ENCODE measurements at regions not wholly inside any gene's neighbourhood (a gene's known extent, or its start where the extent isn't known, plus 50 kb on each side); places are given as distances from the start of the nearest gene placed in this dataset.
"Not testable (repeated sequence)": the region's sequence is repeated elsewhere in the genome, so short reads cannot be mapped to it uniquely, and the experiment has no call there.

- Histone ChIP-seq H3K27ac (replicated peaks; ENCODE audit: low read length) (no peak overlapping the region), H3K18ac (ENCODE audit: low read length) (peak overlapping the region; percentile 95), H3K36me3 (replicated peaks in 1 of 2; ENCODE audit: control insufficient read depth in 2 of 2, insufficient read depth in 2 of 2, low read length in 2 of 2) (no peaks in the 10 kb centered on the region), H2AFZ (ENCODE audit: low read length) (peak overlapping the region; percentile 56), H3K27me3 (ENCODE audit: control insufficient read depth in 3 of 3, insufficient read depth in 3 of 3, low read depth in 1 of 3, low read length in 3 of 3) (no peaks in the 10 kb centered on the region), H3K23ac (ENCODE audit: low read depth, low read length, poor library complexity) (no peak overlapping the region), H3K14ac (ENCODE audit: low read length) (no peak overlapping the region), H3K4me3 (ENCODE audit: low read length in 2 of 2) (peak overlapping the region in 1 of 2 donors; percentile 81), H4K8ac (ENCODE audit: low read depth, low read length) (no peak overlapping the region), H2BK12ac (ENCODE audit: low read length) (no peak overlapping the region), H4K91ac (ENCODE audit: low read depth, low read length, poor library complexity) (no peak overlapping the region), H2BK15ac (ENCODE audit: low read length) (no peak overlapping the region), H3K4me2 (ENCODE audit: insufficient read depth, low read length, poor library complexity, severe bottlenecking) (peak overlapping the region; percentile 53), H3K4me1 (ENCODE audit: control insufficient read depth in 2 of 2, insufficient read depth in 1 of 2, low read depth in 1 of 2, low read length in 2 of 2) (no peaks in the 10 kb centered on the region), H2BK5ac (ENCODE audit: low read length) (no peak overlapping the region), H3K79me1 (ENCODE audit: low read depth, low read length) (no peaks in the 10 kb centered on the region), H3K4ac (ENCODE audit: low read length) (no peak overlapping the region), H3K9ac (ENCODE audit: low read depth, low read length, poor library complexity) (peak overlapping the region; percentile 89), H2BK120ac (ENCODE audit: low read depth, low read length) (no peak overlapping the region), H3K9me3 (replicated peaks in 1 of 2; ENCODE audit: control insufficient read depth in 2 of 2, insufficient read depth in 1 of 2, low read depth in 1 of 2, low read length in 2 of 2) (no peaks in the 10 kb centered on the region), H2AK5ac (ENCODE audit: low read depth, low read length) (no peak overlapping the region)
- no CpG with 5 or more reads among the region's 31 CpGs for WGBS, 2 donors (ENCODE audit: extremely low coverage in 2 of 2, insufficient read length in 2 of 2, insufficient replicate concordance in 1 of 2)
- DNase-seq (ENCODE audit: low spot score), result peak; percentile 23
Observed at GRCh38 chr14:70254476-70254961, 65.8 kb upstream of the SLC8A3 start.

- not testable (repeated sequence) for H2BK15ac ChIP-seq (ENCODE audit: low read length); H3K23ac ChIP-seq (ENCODE audit: low read depth, low read length, poor library complexity); H3K18ac ChIP-seq (ENCODE audit: low read length); H3K27me3 ChIP-seq (ENCODE audit: control insufficient read depth in 3 of 3, insufficient read depth in 3 of 3, low read depth in 1 of 3, low read length in 3 of 3); H3K4me2 ChIP-seq (ENCODE audit: insufficient read depth, low read length, poor library complexity, severe bottlenecking); H2BK5ac ChIP-seq (ENCODE audit: low read length); H4K91ac ChIP-seq (ENCODE audit: low read depth, low read length, poor library complexity); H3K9ac ChIP-seq (ENCODE audit: low read depth, low read length, poor library complexity); H3K14ac ChIP-seq (ENCODE audit: low read length); H3K4me3 ChIP-seq (ENCODE audit: low read length in 2 of 2); H3K27ac ChIP-seq (replicated peaks; ENCODE audit: low read length); H3K9me3 ChIP-seq (replicated peaks in 1 of 2; ENCODE audit: control insufficient read depth in 2 of 2, insufficient read depth in 1 of 2, low read depth in 1 of 2, low read length in 2 of 2); H2AK5ac ChIP-seq (ENCODE audit: low read depth, low read length); H3K36me3 ChIP-seq (replicated peaks in 1 of 2; ENCODE audit: control insufficient read depth in 2 of 2, insufficient read depth in 2 of 2, low read length in 2 of 2); H3K79me1 ChIP-seq (ENCODE audit: low read depth, low read length); H4K8ac ChIP-seq (ENCODE audit: low read depth, low read length); DNase-seq (ENCODE audit: low spot score); H2BK12ac ChIP-seq (ENCODE audit: low read length); H3K4ac ChIP-seq (ENCODE audit: low read length); H2BK120ac ChIP-seq (ENCODE audit: low read depth, low read length); H3K4me1 ChIP-seq (ENCODE audit: control insufficient read depth in 2 of 2, insufficient read depth in 1 of 2, low read depth in 1 of 2, low read length in 2 of 2); H2AFZ ChIP-seq (ENCODE audit: low read length)
- no CpG with 5 or more reads among the region's 4 CpGs for WGBS, 2 donors (ENCODE audit: extremely low coverage in 2 of 2, insufficient read length in 2 of 2, insufficient replicate concordance in 1 of 2)
Observed at GRCh38 chr14:70253547-70253946, 64.8 kb upstream of the SLC8A3 start.

- no peak overlapping the region for H3K4me3 ChIP-seq (ENCODE audit: low read length in 2 of 2)
- H4K8ac ChIP-seq (ENCODE audit: low read depth, low read length), result no peak overlapping the region
- no peak overlapping the region for H3K27ac ChIP-seq (replicated peaks; ENCODE audit: low read length)
- H3K23ac ChIP-seq (ENCODE audit: low read depth, low read length, poor library complexity), result no peak overlapping the region
- H3K9me3 ChIP-seq (replicated peaks in 1 of 2; ENCODE audit: control insufficient read depth in 2 of 2, insufficient read depth in 1 of 2, low read depth in 1 of 2, low read length in 2 of 2), result no peaks in the 10 kb centered on the region
- H2AK5ac ChIP-seq (ENCODE audit: low read depth, low read length), result no peak overlapping the region
- H2BK15ac ChIP-seq (ENCODE audit: low read length), result no peak overlapping the region
- no peak overlapping the region for H3K18ac ChIP-seq (ENCODE audit: low read length)
- H4K91ac ChIP-seq (ENCODE audit: low read depth, low read length, poor library complexity), result no peak overlapping the region
- no peaks in the 10 kb centered on the region for H3K27me3 ChIP-seq (ENCODE audit: control insufficient read depth in 3 of 3, insufficient read depth in 3 of 3, low read depth in 1 of 3, low read length in 3 of 3)
- no peak overlapping the region for H2BK120ac ChIP-seq (ENCODE audit: low read depth, low read length)
- H2AFZ ChIP-seq (ENCODE audit: low read length), result no peak overlapping the region
- no peak overlapping the region for H3K14ac ChIP-seq (ENCODE audit: low read length)
- H3K9ac ChIP-seq (ENCODE audit: low read depth, low read length, poor library complexity), result no peak overlapping the region
- no peak overlapping the region for H2BK5ac ChIP-seq (ENCODE audit: low read length)
- H3K36me3 ChIP-seq (replicated peaks in 1 of 2; ENCODE audit: control insufficient read depth in 2 of 2, insufficient read depth in 2 of 2, low read length in 2 of 2), result no peaks in the 10 kb centered on the region
- H3K4ac ChIP-seq (ENCODE audit: low read length), result no peak overlapping the region
- no peak overlapping the region for H2BK12ac ChIP-seq (ENCODE audit: low read length)
- H3K4me1 ChIP-seq (ENCODE audit: control insufficient read depth in 2 of 2, insufficient read depth in 1 of 2, low read depth in 1 of 2, low read length in 2 of 2), result no peaks in the 10 kb centered on the region
- no peak overlapping the region for H3K4me2 ChIP-seq (ENCODE audit: insufficient read depth, low read length, poor library complexity, severe bottlenecking)
- WGBS, 2 donors (ENCODE audit: extremely low coverage in 2 of 2, insufficient read length in 2 of 2, insufficient replicate concordance in 1 of 2), result no CpG with 5 or more reads among the region's 2 CpGs
- H3K79me1 ChIP-seq (ENCODE audit: low read depth, low read length), result no peaks in the 10 kb centered on the region
- DNase-seq (ENCODE audit: low spot score), result no peak
Observed at GRCh38 chr14:70245026-70245425, 56.3 kb upstream of the SLC8A3 start.

DNA sequence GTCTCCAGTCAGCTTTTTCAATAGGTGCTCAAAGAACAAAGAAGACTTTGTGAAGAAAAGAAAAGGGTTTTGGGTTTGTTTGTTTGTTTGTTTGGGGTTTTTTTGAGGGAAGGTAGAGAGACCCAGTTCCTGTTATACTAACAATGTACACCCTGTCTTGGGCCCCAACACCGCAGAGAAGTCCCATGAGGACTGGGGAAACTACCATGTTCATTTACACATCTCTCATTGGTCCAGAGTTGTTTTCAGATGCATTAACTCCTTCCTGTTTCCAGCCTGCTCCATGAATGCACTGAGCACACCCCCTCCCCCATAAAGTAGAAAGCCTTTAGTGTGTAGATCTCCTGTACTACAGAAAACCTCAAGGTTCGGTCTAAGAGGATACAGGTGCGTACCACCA lies 51.1 kb upstream of the SLC8A3 start:
- no peak overlapping the region for H3K4me2 ChIP-seq (ENCODE audit: insufficient read depth, low read length, poor library complexity, severe bottlenecking)
- no peak overlapping the region for H2BK12ac ChIP-seq (ENCODE audit: low read length)
- H3K4me1 ChIP-seq (ENCODE audit: control insufficient read depth in 2 of 2, insufficient read depth in 1 of 2, low read depth in 1 of 2, low read length in 2 of 2), result peaks cover 0 to 3% of the 10 kb centered on the region in 2 donors
- H2BK15ac ChIP-seq (ENCODE audit: low read length), result no peak overlapping the region
- no peaks in the 10 kb centered on the region for H3K27me3 ChIP-seq (ENCODE audit: control insufficient read depth in 3 of 3, insufficient read depth in 3 of 3, low read depth in 1 of 3, low read length in 3 of 3)
- no peaks in the 10 kb centered on the region for H3K9me3 ChIP-seq (replicated peaks in 1 of 2; ENCODE audit: control insufficient read depth in 2 of 2, insufficient read depth in 1 of 2, low read depth in 1 of 2, low read length in 2 of 2)
- no peaks in the 10 kb centered on the region for H3K79me1 ChIP-seq (ENCODE audit: low read depth, low read length)
- H4K91ac ChIP-seq (ENCODE audit: low read depth, low read length, poor library complexity), result no peak overlapping the region
- H2AFZ ChIP-seq (ENCODE audit: low read length), result no peak overlapping the region
- no peak overlapping the region for H2BK120ac ChIP-seq (ENCODE audit: low read depth, low read length)
- no peak overlapping the region for H3K27ac ChIP-seq (replicated peaks; ENCODE audit: low read length)
- H3K4ac ChIP-seq (ENCODE audit: low read length), result no peak overlapping the region
- no peak overlapping the region for H3K4me3 ChIP-seq (ENCODE audit: low read length in 2 of 2)
- H2AK5ac ChIP-seq (ENCODE audit: low read depth, low read length), result no peak overlapping the region
- H3K14ac ChIP-seq (ENCODE audit: low read length), result no peak overlapping the region
- no CpG with 5 or more reads among the region's 3 CpGs for WGBS, 2 donors (ENCODE audit: extremely low coverage in 2 of 2, insufficient read length in 2 of 2, insufficient replicate concordance in 1 of 2)
- no peak overlapping the region for H3K9ac ChIP-seq (ENCODE audit: low read depth, low read length, poor library complexity)
- H3K18ac ChIP-seq (ENCODE audit: low read length), result no peak overlapping the region
- H3K23ac ChIP-seq (ENCODE audit: low read depth, low read length, poor library complexity), result no peak overlapping the region
- H4K8ac ChIP-seq (ENCODE audit: low read depth, low read length), result no peak overlapping the region
- no peak overlapping the region for H2BK5ac ChIP-seq (ENCODE audit: low read length)
- DNase-seq (ENCODE audit: low spot score), result no peak
- H3K36me3 ChIP-seq (replicated peaks in 1 of 2; ENCODE audit: control insufficient read depth in 2 of 2, insufficient read depth in 2 of 2, low read length in 2 of 2), result no peaks in the 10 kb centered on the region

Measured in neuronal stem cell (in vitro differentiated cells).